GM12872 (cell line): ENCODE measurements at regions not wholly inside any gene's neighbourhood (a gene's known extent, or its start where the extent isn't known, plus 50 kb on each side); places are given as distances from the start of the nearest gene placed in this dataset.

Experiments
- CTCF ChIP-seq: IDR thresholded peaks from 3 replicates; pipeline ENCODE4 v1.5.1; 2011; ENCODE audit warnings: low read depth, mild to moderate bottlenecking, low read length, moderate library complexity; ENCODE audit not compliant: insufficient read depth

GRCh38 chr4:138576684-138577083 is 334.5 kb upstream of the SLC7A11 start:
- peak; percentile 48; the same call in 2 of the 3 replicates for TF ChIP-seq CTCF

GRCh38 chr4:138573246-138573645 is 331.1 kb upstream of the SLC7A11 start:
- TF ChIP-seq CTCF, result no peak

- no peak for TF ChIP-seq CTCF
These were observed 329.9 kb upstream of the SLC7A11 start for GRCh38 chr4:138572007-138572406.

GRCh38 chr4:138567696-138568095 is 325.5 kb upstream of the SLC7A11 start:
- TF ChIP-seq CTCF, result no peak

- TF ChIP-seq CTCF, result no peak
These were observed 323.4 kb upstream of the SLC7A11 start for GRCh38 chr4:138565576-138565975.

GRCh38 chr4:138562544-138562991 is 320.4 kb upstream of the SLC7A11 start:
- TF ChIP-seq CTCF, result no peak

- no peak for TF ChIP-seq CTCF
These were observed 319.8 kb upstream of the SLC7A11 start for GRCh38 chr4:138561906-138562305.

GRCh38 chr4:138561276-138561880 is 319.2 kb upstream of the SLC7A11 start:
- no peak for TF ChIP-seq CTCF
